Activated CD8-positive, alpha-beta memory T cell treated with anti-CD3 and anti-CD28 coated beads, Interleukin-2, amount 50 U/mL, for 24 hours (primary cell): ENCODE measurements at regions not wholly inside any gene's neighbourhood (a gene's known extent, or its start where the extent isn't known, plus 50 kb on each side); places are given as distances from the start of the nearest gene placed in this dataset.

ENCODE experiments used
- DNase-seq: peaks from one replicate; pipeline ENCODE4 v3.0.0-alpha.2; 2020; ENCODE audit errors: extremely low read depth

GRCh38 chr5:4068171-4068570 lies 472.5 kb downstream of the IRX1 start:
- no peak for DNase-seq

- DNase-seq, result no peak
Measured at GRCh38 chr5:4078544-4078943, 482.9 kb downstream of the IRX1 start.

DNA sequence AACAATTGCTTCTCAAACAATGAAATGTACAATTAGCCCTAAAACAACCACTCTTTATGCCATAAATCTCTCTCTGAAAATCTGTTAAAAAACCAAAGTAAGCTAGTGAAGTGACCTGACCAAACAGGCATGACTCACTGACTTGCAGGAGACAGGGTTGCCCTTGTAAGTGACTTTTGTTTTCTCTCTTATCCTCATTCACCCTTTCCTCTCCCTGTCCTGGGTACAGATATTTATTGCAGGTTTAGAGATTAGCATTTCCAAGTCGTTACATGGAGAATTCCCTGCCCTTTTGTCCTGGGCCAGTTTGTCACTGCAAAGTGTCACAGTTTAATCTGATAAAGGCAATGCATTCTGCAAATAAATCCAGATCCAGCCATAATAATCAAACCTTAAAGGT lies 484.2 kb downstream of the IRX1 start:
- no peak for DNase-seq

- DNase-seq, result no peak
Measured at GRCh38 chr5:4080370-4080769, 484.7 kb downstream of the IRX1 start.

DNA sequence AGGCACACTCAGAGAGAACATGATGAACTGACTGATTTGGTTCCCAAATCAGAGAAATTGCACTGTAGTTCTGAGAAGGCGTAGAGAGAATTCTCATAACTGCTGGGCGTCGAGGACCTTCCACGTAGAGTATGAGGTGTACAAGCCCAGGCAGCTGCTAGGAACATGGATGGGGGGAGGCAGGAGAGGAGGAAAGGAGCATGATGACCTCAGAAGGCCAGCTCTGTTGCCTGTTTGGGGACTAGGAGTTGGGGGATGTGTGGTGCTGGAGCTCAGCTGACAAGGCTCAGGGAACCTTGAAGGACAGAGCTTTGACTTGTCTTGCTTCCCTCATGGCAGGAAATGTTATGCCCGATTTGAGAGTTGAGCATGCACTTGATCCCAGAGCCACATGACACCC lies 485.4 kb downstream of the IRX1 start:
- no peak for DNase-seq

GRCh38 chr5:4081466-4081865 lies 485.8 kb downstream of the IRX1 start:
- DNase-seq, result no peak

DNA sequence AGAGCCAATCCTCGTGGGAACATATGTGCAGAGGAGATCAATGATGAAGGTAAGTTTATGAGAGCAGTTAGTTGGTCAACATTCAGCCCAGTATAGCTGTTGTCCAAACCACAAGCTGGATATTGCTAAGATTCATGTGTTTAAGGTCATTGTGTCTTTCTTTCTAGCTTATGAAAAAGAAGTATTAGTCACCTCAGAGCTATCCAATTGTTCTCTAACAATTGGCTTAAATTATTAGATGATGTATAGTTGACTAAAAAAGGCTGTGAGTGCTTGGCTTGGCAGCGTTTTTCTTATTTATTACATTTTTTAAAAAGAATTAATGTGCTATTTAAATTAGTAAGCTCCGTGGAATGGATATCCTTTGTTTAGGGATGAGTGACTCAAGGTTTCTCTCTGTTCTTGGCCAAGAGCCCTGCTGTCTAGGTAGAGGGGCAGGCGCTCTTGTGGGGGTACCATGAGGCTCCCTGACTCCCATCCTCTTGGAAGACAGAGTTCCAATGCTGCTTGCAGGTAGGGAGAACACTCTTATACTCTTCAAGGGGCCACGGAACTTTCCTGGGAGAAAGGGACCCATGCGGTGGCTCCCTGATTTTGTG lies 487.4 kb downstream of the IRX1 start:
- no peak for DNase-seq

- DNase-seq, result no peak
Measured at GRCh38 chr5:4083591-4084337, 488.1 kb downstream of the IRX1 start.

GRCh38 chr5:4086081-4086480 lies 490.4 kb downstream of the IRX1 start:
- no peak for DNase-seq

- DNase-seq, result no peak
Measured at GRCh38 chr5:4087110-4087509, 491.5 kb downstream of the IRX1 start.

DNA sequence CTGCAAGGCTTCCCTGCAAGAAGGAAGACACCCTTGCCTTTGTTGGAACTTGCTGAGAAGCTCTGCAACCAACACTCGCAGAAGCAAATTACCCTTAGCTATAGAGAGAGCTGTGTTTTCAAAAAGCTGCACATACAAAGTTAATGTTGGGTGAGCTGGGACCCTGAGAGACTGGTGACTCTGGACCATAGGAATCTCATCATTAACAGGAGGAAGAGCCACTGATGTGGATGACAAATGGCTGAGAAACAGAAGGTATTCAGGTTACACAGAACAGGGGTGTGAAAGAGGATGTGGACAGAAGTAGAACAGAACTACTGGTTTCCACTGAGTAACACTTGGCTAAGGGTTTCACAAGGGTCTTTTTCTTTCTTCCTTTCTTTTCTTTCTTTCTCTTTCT lies 493.5 kb downstream of the IRX1 start:
- DNase-seq, result no peak

GRCh38 chr5:4093236-4093635 lies 497.6 kb downstream of the IRX1 start:
- no peak for DNase-seq

DNA sequence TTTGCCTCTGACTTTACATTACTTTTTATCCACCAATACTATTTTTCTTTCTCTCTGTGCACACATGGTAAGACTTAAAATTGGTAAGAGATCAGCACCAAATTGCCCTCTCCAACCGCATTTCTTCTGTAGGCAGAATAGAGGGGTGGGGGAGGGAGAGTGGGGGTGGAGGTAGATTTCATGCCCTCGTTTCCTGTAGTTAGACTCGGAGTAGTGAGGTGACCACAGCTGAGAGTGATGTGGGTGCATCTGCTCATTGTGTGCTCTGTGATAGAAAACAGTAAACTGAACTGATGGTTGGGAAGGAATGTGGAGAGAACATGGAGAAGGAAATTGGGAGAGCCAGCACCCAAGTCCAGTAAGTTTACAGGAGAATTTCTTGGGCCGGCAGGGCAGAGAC lies 498.3 kb downstream of the IRX1 start:
- DNase-seq, result no peak

- no peak for DNase-seq
Measured at GRCh38 chr5:4095918-4096630, 500.4 kb downstream of the IRX1 start.

GRCh38 chr5:4097199-4097598 lies 501.6 kb downstream of the IRX1 start:
- no peak for DNase-seq

DNA sequence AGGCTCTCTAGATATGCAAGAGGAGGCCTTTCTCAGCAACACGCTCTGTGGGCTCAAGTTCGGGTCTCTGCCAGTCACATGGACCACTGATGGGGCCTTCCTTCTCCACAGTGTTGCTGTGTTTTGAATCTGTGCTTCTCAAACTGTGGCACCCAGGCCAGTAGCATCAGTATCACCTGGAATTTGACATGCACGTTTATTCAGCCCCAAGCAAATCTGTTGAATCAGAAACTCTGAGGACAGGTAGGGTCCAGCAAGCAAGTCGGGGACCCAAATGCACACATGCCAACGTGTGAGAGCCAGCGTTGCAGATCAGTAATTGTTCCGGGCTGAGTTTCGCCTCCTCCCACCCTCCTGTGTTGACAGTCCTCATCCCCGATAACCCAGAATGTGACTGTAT lies 502.6 kb downstream of the IRX1 start:
- no peak for DNase-seq

GRCh38 chr5:4099386-4099785 lies 503.8 kb downstream of the IRX1 start:
- DNase-seq, result no peak

DNA sequence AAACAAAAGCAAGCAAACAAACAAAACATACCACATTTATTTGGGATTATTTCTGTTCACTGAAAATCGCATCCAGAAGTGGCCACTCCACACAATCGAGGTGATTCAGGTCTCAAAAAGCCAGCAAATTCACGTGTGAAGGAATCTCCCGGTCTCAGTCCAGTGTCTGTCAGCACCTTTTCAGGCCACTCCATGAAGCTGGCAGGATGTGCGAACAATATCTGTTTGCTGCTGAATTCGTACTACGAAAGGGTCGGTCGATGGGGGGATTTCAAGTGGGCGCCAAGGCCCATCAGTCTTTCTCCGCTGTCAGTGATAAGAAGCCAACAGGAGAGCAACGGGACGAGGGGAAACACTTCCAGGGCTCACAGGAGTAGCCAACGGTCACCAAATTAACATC lies 505.1 kb downstream of the IRX1 start:
- DNase-seq, result no peak

DNA sequence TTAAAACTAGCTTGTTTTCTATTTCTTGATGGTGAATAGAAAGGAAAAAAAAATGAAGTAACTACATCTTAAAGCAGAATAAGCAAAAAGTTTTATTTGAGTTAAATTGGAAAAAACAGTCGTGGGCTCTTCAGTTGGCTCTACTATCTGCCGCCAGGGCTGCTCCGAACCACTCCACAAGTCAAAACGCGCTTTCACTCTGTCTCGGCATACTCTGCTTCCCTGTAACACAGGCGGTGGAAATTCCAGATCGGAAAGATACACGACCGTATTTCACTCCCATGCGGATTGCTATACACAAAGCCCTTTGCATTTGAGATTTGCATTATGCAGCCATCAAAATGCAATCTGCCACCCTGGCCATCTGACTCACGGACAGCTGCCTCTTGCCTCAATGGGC lies 505.6 kb downstream of the IRX1 start:
- DNase-seq, result no peak

GRCh38 chr5:4104831-4105597 lies 509.4 kb downstream of the IRX1 start:
- DNase-seq, result no peak

GRCh38 chr5:4108690-4109089 lies 513.1 kb downstream of the IRX1 start:
- no peak for DNase-seq

DNA sequence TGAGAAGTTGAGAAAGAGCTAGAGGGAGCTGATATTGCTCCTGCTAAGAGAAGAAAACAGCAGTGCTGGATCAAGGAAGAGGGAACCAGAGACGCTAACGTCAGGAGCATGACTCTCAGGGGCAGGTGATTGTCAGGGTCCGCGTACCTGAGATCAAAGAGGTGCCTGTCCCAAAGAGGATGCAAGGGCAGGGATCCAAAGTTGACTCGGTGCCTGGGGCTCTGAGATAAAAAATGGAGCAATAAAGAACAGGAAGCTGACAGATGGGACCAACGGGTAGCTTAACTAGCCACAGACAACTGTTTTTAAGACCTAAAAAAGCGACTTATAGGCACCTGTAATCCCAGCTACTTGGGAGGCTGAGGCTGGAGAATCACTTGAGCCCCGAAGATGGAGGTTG lies 517.8 kb downstream of the IRX1 start:
- no peak for DNase-seq
